ACC112 (cell line): ENCODE measurements at regions not wholly inside any gene's neighbourhood (a gene's known extent, or its start where the extent isn't known, plus 50 kb on each side); places are given as distances from the start of the nearest gene placed in this dataset.

ENCODE experiments used
- H2AFZ ChIP-seq: fragments of 200-600 bp; sonication (generic); one replicate; pipeline ENCODE4 v1.6.0; 2017; ENCODE audit warnings: antibody characterized with exemption, low read length; ENCODE audit not compliant: unreplicated experiment
- H3K27ac ChIP-seq: fragments of 200-600 bp; sonication (generic); 2 replicates; pipeline ENCODE4 v1.5.1; 2014; ENCODE audit warnings: low read depth, mild to moderate bottlenecking, antibody characterized with exemption, low read length, moderate library complexity
- H3K27me3 ChIP-seq: fragments of 200-600 bp; sonication (generic); 2 replicates; pipeline ENCODE4 v1.6.1; 2014; ENCODE audit warnings: mild to moderate bottlenecking, antibody characterized with exemption, low read length, moderate library complexity, mixed read lengths; ENCODE audit not compliant: insufficient read depth
- H3K36me3 ChIP-seq: fragments of 200-600 bp; sonication (generic); 2 replicates; pipeline ENCODE4 v1.6.1; 2016; ENCODE audit warnings: mild to moderate bottlenecking, antibody characterized with exemption, low read length, moderate library complexity, mixed read lengths; ENCODE audit not compliant: insufficient read depth
- H3K4me1 ChIP-seq: fragments of 200-600 bp; sonication (generic); one replicate; pipeline ENCODE4 v1.6.1; 2016; ENCODE audit warnings: low read length, mixed read lengths; ENCODE audit not compliant: insufficient read depth, unreplicated experiment, control insufficient read depth
- H3K4me3 ChIP-seq: fragments of 200-600 bp; sonication (generic); 2 replicates; pipeline ENCODE4 v1.5.1; 2014; ENCODE audit warnings: mild to moderate bottlenecking, low read depth, low read length
- H3K79me2 ChIP-seq: fragments of 200-600 bp; sonication (generic); one replicate; pipeline ENCODE4 v1.6.0; 2016; ENCODE audit warnings: low read length; ENCODE audit not compliant: control insufficient read depth, unreplicated experiment, insufficient read depth

GRCh38 chr5:53825016-53825415, 264.6 kb downstream of the NDUFS4 start:
- Histone ChIP-seq H2AFZ (no peak overlapping the region), H3K4me3 (no peak overlapping the region), H3K79me2 (no peaks in the 10 kb centered on the region)

GRCh38 chr5:53825926-53826325, 265.5 kb downstream of the NDUFS4 start:
- Histone ChIP-seq H3K4me1 (no peaks in the 10 kb centered on the region), H3K27me3 (no peaks in the 10 kb centered on the region), H2AFZ (no peak overlapping the region), H3K36me3 (no peaks in the 10 kb centered on the region), H3K79me2 (no peaks in the 10 kb centered on the region), H3K4me3 (no peak overlapping the region), H3K27ac (no peak overlapping the region)

More at GRCh38 chr5:53825016-53825415, 264.6 kb downstream of the NDUFS4 start:
- Histone ChIP-seq H3K4me1 (no peaks in the 10 kb centered on the region), H3K36me3 (no peaks in the 10 kb centered on the region), H3K27ac (no peak overlapping the region), H3K27me3 (no peaks in the 10 kb centered on the region)

GRCh38 chr5:53826504-53826903, 266.1 kb downstream of the NDUFS4 start:
- no peaks in the 10 kb centered on the region for H3K27me3 ChIP-seq
- H3K4me3 ChIP-seq = no peak overlapping the region
- H2AFZ ChIP-seq = no peak overlapping the region
- H3K27ac ChIP-seq = no peak overlapping the region
- H3K36me3 ChIP-seq = no peaks in the 10 kb centered on the region
- no peaks in the 10 kb centered on the region for H3K4me1 ChIP-seq
- no peaks in the 10 kb centered on the region for H3K79me2 ChIP-seq

GRCh38 chr5:53827211-53827651, 266.8 kb downstream of the NDUFS4 start:
- Histone ChIP-seq H2AFZ (no peak overlapping the region), H3K36me3 (no peaks in the 10 kb centered on the region), H3K27me3 (no peaks in the 10 kb centered on the region), H3K4me3 (no peak overlapping the region), H3K27ac (no peak overlapping the region), H3K4me1 (no peaks in the 10 kb centered on the region), H3K79me2 (no peaks in the 10 kb centered on the region)

- no peaks in the 10 kb centered on the region for H3K36me3 ChIP-seq
- H3K4me3 ChIP-seq = no peak overlapping the region
- H3K27me3 ChIP-seq = peaks cover 5% of the 10 kb centered on the region; the same call in 1 of the 2 replicates
- H3K27ac ChIP-seq = no peak overlapping the region
- no peaks in the 10 kb centered on the region for H3K79me2 ChIP-seq
- no peak overlapping the region for H2AFZ ChIP-seq
- H3K4me1 ChIP-seq = no peaks in the 10 kb centered on the region
These were observed 271.1 kb downstream of the NDUFS4 start for GRCh38 chr5:53831496-53831895.
